C1 segment of cervical spinal cord (tissue), 14 donors: ENCODE measurements at regions not wholly inside any gene's neighbourhood (a gene's known extent, or its start where the extent isn't known, plus 50 kb on each side); places are given as distances from the start of the nearest gene placed in this dataset.

ENCODE experiments used
- DNase-seq, 14 donors: peaks; one replicate each; lab custom pipeline; 2025; lab: John Stamatoyannopoulos, UW

- no peak for DNase-seq
Measured at GRCh38 chr11:127738771-127739286, 738.3 kb upstream of the KIRREL3 start.

- DNase-seq: no peak
Measured at GRCh38 chr11:127737499-127737898, 736.9 kb upstream of the KIRREL3 start.

- no peak for DNase-seq
Measured at GRCh38 chr11:127733552-127733951, 733.0 kb upstream of the KIRREL3 start.

GRCh38 chr11:127726367-127726766 is 725.8 kb upstream of the KIRREL3 start:
- DNase-seq: no peak

GRCh38 chr11:127723714-127724113 is 723.1 kb upstream of the KIRREL3 start:
- no peak for DNase-seq

GRCh38 chr11:127713226-127713625 is 712.7 kb upstream of the KIRREL3 start:
- DNase-seq: no peak

GRCh38 chr11:127711748-127712147 is 711.2 kb upstream of the KIRREL3 start:
- no peak for DNase-seq

GRCh38 chr11:127710831-127711230 is 710.3 kb upstream of the KIRREL3 start:
- DNase-seq: no peak

GRCh38 chr11:127709960-127710359 is 709.4 kb upstream of the KIRREL3 start:
- no peak for DNase-seq

GRCh38 chr11:127693686-127694085 is 693.1 kb upstream of the KIRREL3 start:
- no peak for DNase-seq

- no peak for DNase-seq
Measured at GRCh38 chr11:127683321-127683720, 682.8 kb upstream of the KIRREL3 start.

GRCh38 chr11:127679816-127680545 is 679.4 kb upstream of the KIRREL3 start:
- no peak for DNase-seq

GRCh38 chr11:127678631-127679030 is 678.1 kb upstream of the KIRREL3 start:
- DNase-seq: no peak

GRCh38 chr11:127677660-127678425 is 677.3 kb upstream of the KIRREL3 start:
- no peak for DNase-seq

- DNase-seq: no peak
Measured at GRCh38 chr11:127675581-127675980, 675.0 kb upstream of the KIRREL3 start.

GRCh38 chr11:127674754-127675153 is 674.2 kb upstream of the KIRREL3 start:
- no peak for DNase-seq

- DNase-seq: no peak
Measured at GRCh38 chr11:127670374-127671119, 670.0 kb upstream of the KIRREL3 start.

GRCh38 chr11:127656116-127656836 is 655.7 kb upstream of the KIRREL3 start:
- no peak for DNase-seq

GRCh38 chr11:127653076-127653475 is 652.5 kb upstream of the KIRREL3 start:
- no peak for DNase-seq

- DNase-seq: no peak
Measured at GRCh38 chr11:127651888-127652221, 651.3 kb upstream of the KIRREL3 start.

- no peak for DNase-seq
Measured at GRCh38 chr11:127651175-127651887, 650.8 kb upstream of the KIRREL3 start.
